Trophoblast cell (in vitro differentiated cells and primary cell): ENCODE measurements at regions not wholly inside any gene's neighbourhood (a gene's known extent, or its start where the extent isn't known, plus 50 kb on each side); places are given as distances from the start of the nearest gene placed in this dataset.

ENCODE experiments used
- DNase-seq, 2 donors: peaks; one replicate each; pipeline ENCODE4 v3.0.0-alpha.2; 2016
- H2AFZ ChIP-seq: 2 replicates; pipeline ENCODE4 v1.6.1; 2013; ENCODE audit warnings: low read length, moderate library complexity, mild to moderate bottlenecking; ENCODE audit not compliant: insufficient read depth, poor library complexity
- H2AK5ac ChIP-seq: 2 replicates; pipeline ENCODE4 v1.6.1; 2013; ENCODE audit warnings: mild to moderate bottlenecking, low read length
- H2BK120ac ChIP-seq: 2 replicates; pipeline ENCODE4 v1.6.1; 2013; ENCODE audit warnings: low read length, mild to moderate bottlenecking, moderate library complexity; ENCODE audit not compliant: insufficient read depth, poor library complexity
- H2BK12ac ChIP-seq: 2 replicates; pipeline ENCODE4 v1.6.1; 2013; ENCODE audit warnings: mild to moderate bottlenecking, low read length, moderate library complexity
- H2BK5ac ChIP-seq: 2 replicates; pipeline ENCODE4 v1.6.1; 2013; ENCODE audit warnings: low read length, low read depth, moderate library complexity, mild to moderate bottlenecking; ENCODE audit not compliant: poor library complexity
- H3K14ac ChIP-seq: 2 replicates; pipeline ENCODE4 v1.6.1; 2013; ENCODE audit warnings: mild to moderate bottlenecking, low read length
- H3K18ac ChIP-seq: 2 replicates; pipeline ENCODE4 v1.6.1; 2013; ENCODE audit warnings: mild to moderate bottlenecking, low read length
- H3K23ac ChIP-seq: 2 replicates; pipeline ENCODE4 v1.6.1; 2013; ENCODE audit warnings: low read length
- H3K27ac ChIP-seq: 2 replicates; pipeline ENCODE4 v1.5.1; 2013; ENCODE audit warnings: low read depth, mild to moderate bottlenecking, inconsistent platforms, low read length, moderate library complexity
- H3K27me3 ChIP-seq: 2 replicates; pipeline ENCODE4 v1.6.1; 2013; ENCODE audit warnings: inconsistent platforms, mild to moderate bottlenecking, low read length, moderate library complexity; ENCODE audit not compliant: insufficient read depth
- H3K36me3 ChIP-seq, 2 experiments: 1 replicate in 1 of 2; 2 replicates in 1 of 2; pipeline ENCODE4 v1.6.1; 2013; ENCODE audit warnings: low read length in 2 of 2, mild to moderate bottlenecking in 2 of 2, moderate library complexity in 1 of 2; ENCODE audit not compliant: insufficient read depth in 2 of 2, control insufficient read depth in 1 of 2
- H3K4ac ChIP-seq: 2 replicates; pipeline ENCODE4 v1.6.1; 2013; ENCODE audit warnings: low read depth, mild to moderate bottlenecking, low read length, moderate library complexity
- H3K4me1 ChIP-seq, 2 experiments: 1 replicate in 1 of 2; 2 replicates in 1 of 2; pipeline ENCODE4 v1.6.1; 2013; ENCODE audit warnings: low read length in 2 of 2, mild to moderate bottlenecking in 2 of 2, moderate library complexity in 1 of 2; ENCODE audit not compliant: insufficient read depth in 2 of 2, control insufficient read depth in 1 of 2
- H3K4me2 ChIP-seq: 2 replicates; pipeline ENCODE4 v1.6.1; 2013; ENCODE audit warnings: inconsistent platforms, mild to moderate bottlenecking, low read length, moderate library complexity
- H3K4me3 ChIP-seq: 2 replicates; pipeline ENCODE4 v1.5.1; 2013; ENCODE audit warnings: mild to moderate bottlenecking, low read depth, low read length, inconsistent platforms
- H3K79me1 ChIP-seq: one replicate; pipeline ENCODE4 v1.6.1; 2013; ENCODE audit warnings: low read length
- H3K79me2 ChIP-seq: 2 replicates; pipeline ENCODE4 v1.6.1; 2013; ENCODE audit warnings: low read length, mild to moderate bottlenecking; ENCODE audit not compliant: control insufficient read depth, insufficient read depth, poor library complexity
- H3K9ac ChIP-seq: 2 replicates; pipeline ENCODE4 v1.6.1; 2013; ENCODE audit warnings: mild to moderate bottlenecking, low read length
- H3K9me3 ChIP-seq: 2 replicates; pipeline ENCODE4 v1.6.1; 2013; ENCODE audit warnings: low read depth, mild to moderate bottlenecking, control low read depth, inconsistent platforms, low read length; ENCODE audit not compliant: insufficient read depth
- H4K12ac ChIP-seq: 2 replicates; pipeline ENCODE4 v1.6.1; 2013; ENCODE audit warnings: low read depth, mild to moderate bottlenecking, low read length, moderate library complexity
- H4K8ac ChIP-seq: 2 replicates; pipeline ENCODE4 v1.6.1; 2013; ENCODE audit warnings: low read depth, mild to moderate bottlenecking, low read length, moderate library complexity
- H4K91ac ChIP-seq: one replicate; pipeline ENCODE4 v1.6.1; 2013; ENCODE audit warnings: low read depth, mild to moderate bottlenecking, low read length, moderate library complexity
- whole genome bisulfite sequencing: extraction: QIAGEN DNeasy Blood & Tissue Kit; methylation state at CpG from one replicate; pipeline ENCODE4 v1.1.7; 2013; ENCODE audit warnings: missing lambda C conversion rate; ENCODE audit not compliant: insufficient read length, insufficient coverage; ENCODE audit errors: extremely low coverage; 5-methylcytosine and 5-hydroxymethylcytosine counted together

DNA sequence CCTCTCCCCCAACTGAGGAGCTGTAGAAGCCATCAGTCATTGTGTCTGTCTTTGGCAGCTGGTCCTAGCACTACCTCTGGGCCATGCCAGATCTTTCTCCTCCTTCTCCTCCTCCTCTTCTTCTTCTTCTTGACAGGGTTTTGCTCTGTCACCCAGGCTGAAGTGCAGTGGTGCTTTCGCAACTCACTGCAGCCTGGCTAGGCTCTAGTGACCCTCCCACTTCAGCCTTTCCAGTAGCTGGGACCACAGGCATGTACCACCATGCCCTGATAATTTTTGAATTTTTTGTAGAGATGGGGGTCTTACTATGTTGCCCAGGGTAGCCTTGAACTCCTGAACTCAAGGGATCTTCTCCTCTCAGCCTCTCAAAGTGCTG, 50.1 kb upstream of the SHANK2 start:
- no peak overlapping the region for H2AFZ ChIP-seq
- H3K4me2 ChIP-seq: no peak overlapping the region
- H3K18ac ChIP-seq: no peak overlapping the region
- no peak overlapping the region for H3K27ac ChIP-seq
- H3K4ac ChIP-seq: no peak overlapping the region
- H2BK120ac ChIP-seq: no peak overlapping the region
- no peak overlapping the region for H3K9ac ChIP-seq
- no peaks in the 10 kb centered on the region for H3K36me3 ChIP-seq
- H3K79me1 ChIP-seq: peaks cover 12% of the 10 kb centered on the region
- H3K79me2 ChIP-seq: no peaks in the 10 kb centered on the region
- DNase-seq: no peak
- peaks cover 24 to 26% of the 10 kb centered on the region in 2 experiments for H3K4me1 ChIP-seq
- no peak overlapping the region for H2BK5ac ChIP-seq
- H3K14ac ChIP-seq: no peak overlapping the region
- H3K9me3 ChIP-seq: no peaks in the 10 kb centered on the region
- no peak overlapping the region for H3K23ac ChIP-seq
- H2BK12ac ChIP-seq: no peak overlapping the region
- peak overlapping the region; percentile 21 for H4K91ac ChIP-seq
- no peak overlapping the region for H3K4me3 ChIP-seq
- H2AK5ac ChIP-seq: no peak overlapping the region
- WGBS: no CpG with 5 or more reads among the region's 1 CpG
- H4K12ac ChIP-seq: no peak overlapping the region
- no peaks in the 10 kb centered on the region for H3K27me3 ChIP-seq
- H4K8ac ChIP-seq: no peak overlapping the region
